ENCODE measurements at regions not wholly inside any gene's neighbourhood (a gene's known extent, or its start where the extent isn't known, plus 50 kb on each side); places are given as distances from the start of the nearest gene placed in this dataset.

DNA sequence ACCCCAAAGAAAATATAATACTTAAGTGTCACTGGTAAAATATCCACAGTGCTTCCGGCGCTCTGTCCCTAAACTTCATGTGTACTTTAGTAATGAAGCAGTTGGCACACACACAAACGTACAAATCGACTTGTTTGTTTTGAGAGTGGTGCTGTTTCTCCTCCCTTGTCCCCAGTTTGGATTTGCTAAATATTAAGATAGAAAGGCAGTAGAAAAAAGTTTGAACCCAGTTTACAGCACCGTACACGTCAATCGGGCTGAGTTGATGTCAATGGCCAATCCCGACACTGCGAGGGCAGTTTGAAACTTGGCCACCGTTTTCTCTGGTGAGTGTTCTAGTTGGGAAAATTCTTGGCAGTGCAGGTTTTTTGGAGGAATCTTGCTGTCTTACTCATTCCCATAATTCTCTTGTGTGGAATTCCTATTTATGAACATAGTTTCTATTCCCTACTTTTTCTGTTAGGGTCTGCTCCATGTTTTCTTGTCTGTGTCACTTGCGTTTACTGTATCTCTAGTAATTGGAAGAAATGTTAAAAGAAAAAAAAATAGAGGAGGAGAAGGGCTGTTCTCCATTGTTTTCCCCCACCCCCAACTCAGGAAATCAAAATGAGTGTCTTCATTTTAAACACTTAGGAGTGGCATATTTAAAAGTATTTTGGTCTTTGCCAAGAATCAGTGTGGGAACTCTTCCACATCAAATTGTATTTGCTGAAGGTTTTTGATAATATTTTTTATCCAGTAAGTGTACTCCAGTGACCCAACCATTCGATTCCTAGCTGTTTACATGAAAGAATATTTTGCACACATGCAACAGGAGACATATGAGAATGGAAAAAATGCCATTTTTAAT lies 72.3 kb downstream of the OR2B2 start:
- no TSS peak for BruUV-seq (replicated peaks)

DNA sequence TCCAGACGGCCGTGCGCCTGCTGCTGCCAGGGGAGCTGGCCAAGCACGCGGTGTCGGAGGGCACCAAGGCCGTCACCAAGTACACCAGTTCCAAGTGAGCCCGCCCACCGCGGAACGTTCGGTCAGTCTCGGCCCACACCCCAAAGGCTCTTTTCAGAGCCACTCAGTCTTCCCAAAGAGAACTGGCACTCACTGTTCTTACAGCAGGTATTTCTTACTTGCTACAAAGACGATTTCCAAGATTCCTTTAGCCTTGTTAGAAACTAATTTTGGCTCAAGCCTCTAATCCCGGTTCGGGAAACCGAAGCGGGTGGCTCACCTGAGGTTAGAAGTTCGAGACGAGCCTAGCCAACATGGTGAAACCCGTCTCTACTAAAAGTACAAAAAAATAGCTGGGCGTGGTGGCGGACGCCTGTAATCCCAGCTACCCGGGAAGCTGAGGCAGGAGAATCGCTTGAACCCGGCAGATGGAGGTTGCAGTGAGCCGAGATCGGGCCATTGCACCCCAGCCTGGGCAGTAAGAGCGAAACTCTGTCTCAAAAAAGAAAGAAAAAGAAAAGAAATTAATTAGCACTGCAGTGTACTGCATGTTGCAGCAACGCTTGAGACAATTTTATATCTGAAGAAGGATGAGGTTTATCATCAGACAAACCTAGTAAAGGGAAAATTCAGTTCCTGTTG lies 73.1 kb downstream of the OR2B2 start:
- TF ChIP-seq EZH2 (IDR thresholded peaks at IDR 0.05; ENCODE audit: low read length, unreplicated experiment): no peak
- no peak for TF ChIP-seq EZH2phosphoT487 (IDR thresholded peaks at IDR 0.05; ENCODE audit: borderline replicate concordance, low read length)
- TF ChIP-seq, protein P1, sequence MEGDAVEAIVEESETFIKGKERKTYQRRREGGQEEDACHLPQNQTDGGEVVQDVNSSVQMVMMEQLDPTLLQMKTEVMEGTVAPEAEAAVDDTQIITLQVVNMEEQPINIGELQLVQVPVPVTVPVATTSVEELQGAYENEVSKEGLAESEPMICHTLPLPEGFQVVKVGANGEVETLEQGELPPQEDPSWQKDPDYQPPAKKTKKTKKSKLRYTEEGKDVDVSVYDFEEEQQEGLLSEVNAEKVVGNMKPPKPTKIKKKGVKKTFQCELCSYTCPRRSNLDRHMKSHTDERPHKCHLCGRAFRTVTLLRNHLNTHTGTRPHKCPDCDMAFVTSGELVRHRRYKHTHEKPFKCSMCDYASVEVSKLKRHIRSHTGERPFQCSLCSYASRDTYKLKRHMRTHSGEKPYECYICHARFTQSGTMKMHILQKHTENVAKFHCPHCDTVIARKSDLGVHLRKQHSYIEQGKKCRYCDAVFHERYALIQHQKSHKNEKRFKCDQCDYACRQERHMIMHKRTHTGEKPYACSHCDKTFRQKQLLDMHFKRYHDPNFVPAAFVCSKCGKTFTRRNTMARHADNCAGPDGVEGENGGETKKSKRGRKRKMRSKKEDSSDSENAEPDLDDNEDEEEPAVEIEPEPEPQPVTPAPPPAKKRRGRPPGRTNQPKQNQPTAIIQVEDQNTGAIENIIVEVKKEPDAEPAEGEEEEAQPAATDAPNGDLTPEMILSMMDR (conservative IDR thresholded peaks at IDR 0.05; ENCODE audit: low read depth, low read length): no peak
- Histone ChIP-seq H3K9ac (ENCODE audit: low read length) (peak overlapping the region; percentile 98), H3K79me2 (ENCODE audit: low read length) (peaks cover 38% of the 10 kb centered on the region), H3K27ac (ENCODE audit: low read length) (peak overlapping the region; percentile 79), H3F3A (ENCODE audit: low read length, unreplicated experiment) (peaks cover 4% of the 10 kb centered on the region), H3K4me1 (ENCODE audit: insufficient read depth, low read length) (peaks cover 17% of the 10 kb centered on the region), H2AFZ (ENCODE audit: low read length) (peak overlapping the region; percentile 45), H3K27me3 (ENCODE audit: low read length) (no peaks in the 10 kb centered on the region), H3K4me3 (ENCODE audit: low read length) (peak overlapping the region; percentile 85), H3K36me3 (ENCODE audit: low read depth, low read length) (no peaks in the 10 kb centered on the region), H3K9me3 (ENCODE audit: low read length) (no peaks in the 10 kb centered on the region), H3K4me2 (ENCODE audit: low read length) (peak overlapping the region; percentile 91), H4K20me1 (ENCODE audit: low read length) (no peaks in the 10 kb centered on the region), H3K9me2 (replicated peaks; ENCODE audit: low read length) (no peaks in the 10 kb centered on the region)
- DNase-seq (peak; percentile 31), ATAC-seq (peak; percentile 13)
- no TSS peak for BruUV-seq (replicated peaks)
- ChIA-PET CTCF (interaction anchor here (1.0 to 1.4 kb wide), 2 partner anchors 54 to 56 kb away, joined by 5 read pairs; a partner anchor contains a TSS), POLR2A (ENCODE audit: unreplicated experiment) (interaction anchor here (0.6 to 4.5 kb wide), 5 partner anchors 24 to 1720 kb away, joined by 3 to 101 read pairs (median 8); a partner anchor contains a TSS)
- intact Hi-C loops (cut with micrococcal nuclease): loop anchor here (1.0 to 10.0 kb wide), 4 partner anchors 26 to 1714 kb away; partner anchors contain the start of gene ZNF165

More for the DNA sequence above, 72.3 kb downstream of the OR2B2 start:
- Histone ChIP-seq H2AFZ (ENCODE audit: low read length) (peak overlapping the region; percentile 34; the same call in 1 of the 2 replicates), H3K4me1 (ENCODE audit: insufficient read depth, low read length) (peaks cover 17% of the 10 kb centered on the region), H3K9me2 (replicated peaks; ENCODE audit: low read length) (no peaks in the 10 kb centered on the region), H3K36me3 (ENCODE audit: low read depth, low read length) (no peaks in the 10 kb centered on the region), H4K20me1 (ENCODE audit: low read length) (no peaks in the 10 kb centered on the region), H3K79me2 (ENCODE audit: low read length) (peaks cover 38% of the 10 kb centered on the region), H3K9me3 (ENCODE audit: low read length) (no peaks in the 10 kb centered on the region), H3K27me3 (ENCODE audit: low read length) (no peaks in the 10 kb centered on the region), H3K4me2 (ENCODE audit: low read length) (peak overlapping the region; percentile 91), H3K4me3 (ENCODE audit: low read length) (peak overlapping the region; percentile 85), H3K27ac (ENCODE audit: low read length) (peak overlapping the region; percentile 79), H3K9ac (ENCODE audit: low read length) (peak overlapping the region; percentile 98), H3F3A (ENCODE audit: low read length, unreplicated experiment) (peaks cover 4% of the 10 kb centered on the region)
- ATAC-seq (peak; percentile 33), DNase-seq (peak; percentile 88)
- intact Hi-C loops (cut with micrococcal nuclease): loop anchor here (1.0 to 10.0 kb wide), 3 partner anchors 25 to 1715 kb away; partner anchors contain the start of gene ZNF165
- ChIA-PET CTCF (no interaction called here), POLR2A (ENCODE audit: unreplicated experiment) (interaction anchor here (0.6 to 4.5 kb wide), 2 partner anchors 54 to 1721 kb away, joined by 3 to 101 read pairs; a partner anchor contains a TSS)
- TF ChIP-seq EZH2phosphoT487 (IDR thresholded peaks at IDR 0.05; ENCODE audit: borderline replicate concordance, low read length) (no peak), EZH2 (IDR thresholded peaks at IDR 0.05; ENCODE audit: low read length, unreplicated experiment) (no peak)
- TF ChIP-seq, protein P1 (conservative IDR thresholded peaks at IDR 0.05; ENCODE audit: low read depth, low read length): no peak

Measured in PC-3 (cell line).